GM20431 (cell line): ENCODE measurements at regions not wholly inside any gene's neighbourhood (a gene's known extent, or its start where the extent isn't known, plus 50 kb on each side); places are given as distances from the start of the nearest gene placed in this dataset.
"Not testable (repeated sequence)": the region's sequence is repeated elsewhere in the genome, so short reads cannot be mapped to it uniquely, and the experiment has no call there.

ENCODE experiments used
- in situ Hi-C: fragments of 300-500 bp; cut with MseI, MboI; formaldehyde crosslinking; loops from one replicate; pipeline ENCODE4 v1.15.0; 2020; ENCODE audit warnings: low sequenced_read_pairs; ENCODE audit not compliant: unreplicated experiment

GRCh38 chr14:105981517-105982302 lies 455.3 kb downstream of the TMEM121 start:
- in situ Hi-C loops, result loop anchor here (25.0 kb wide), 1 partner anchor 419 kb away; no protein-coding TSS in a partner anchor

- in situ Hi-C loops, result loop anchor here (25.0 kb wide), 1 partner anchor 420 kb away; no protein-coding TSS in a partner anchor
Measured at GRCh38 chr14:105982664-105983063, 456.3 kb downstream of the TMEM121 start.

GRCh38 chr14:105986894-105987284 lies 460.5 kb downstream of the TMEM121 start:
- in situ Hi-C loops, result loop anchor here (25.0 kb wide), 1 partner anchor 425 kb away; no protein-coding TSS in a partner anchor

- in situ Hi-C loops, result loop anchor here (25.0 kb wide), 1 partner anchor 425 kb away; no protein-coding TSS in a partner anchor
Measured at GRCh38 chr14:105987563-105987962, 461.2 kb downstream of the TMEM121 start.

GRCh38 chr14:105989566-105990302 lies 463.4 kb downstream of the TMEM121 start:
- in situ Hi-C loops, result loop anchor here (25.0 kb wide), 1 partner anchor 427 kb away; no protein-coding TSS in a partner anchor

GRCh38 chr14:105991677-105992076 lies 465.3 kb downstream of the TMEM121 start:
- in situ Hi-C loops, result loop anchor here (25.0 kb wide), 1 partner anchor 429 kb away; no protein-coding TSS in a partner anchor

- in situ Hi-C loops, result loop anchor here (25.0 kb wide), 1 partner anchor 432 kb away; no protein-coding TSS in a partner anchor
Measured at GRCh38 chr14:105993814-105994213, 467.4 kb downstream of the TMEM121 start.

GRCh38 chr14:105995011-105995710 lies 468.8 kb downstream of the TMEM121 start:
- in situ Hi-C loops, result loop anchor here (25.0 kb wide), 1 partner anchor 433 kb away; no protein-coding TSS in a partner anchor

GRCh38 chr14:105998597-105998996 lies 472.2 kb downstream of the TMEM121 start:
- in situ Hi-C loops, result loop anchor here (25.0 kb wide), 1 partner anchor 436 kb away; no protein-coding TSS in a partner anchor

- in situ Hi-C loops, result loop anchor here (25.0 kb wide), 1 partner anchor 437 kb away; no protein-coding TSS in a partner anchor
Measured at GRCh38 chr14:105999361-106000028, 473.1 kb downstream of the TMEM121 start.

GRCh38 chr14:106000029-106000511 lies 473.7 kb downstream of the TMEM121 start:
- in situ Hi-C loops, result not testable (repeated sequence)

- in situ Hi-C loops, result not testable (repeated sequence)
Measured at GRCh38 chr14:106001277-106001676, 474.9 kb downstream of the TMEM121 start.

- in situ Hi-C loops, result no loop called here
Measured at GRCh38 chr14:106003351-106003750, 477.0 kb downstream of the TMEM121 start.

GRCh38 chr14:106004937-106005795 lies 478.8 kb downstream of the TMEM121 start:
- in situ Hi-C loops, result not testable (repeated sequence)

GRCh38 chr14:106006043-106006442 lies 479.7 kb downstream of the TMEM121 start:
- in situ Hi-C loops, result not testable (repeated sequence)

GRCh38 chr14:106006716-106007115 lies 480.3 kb downstream of the TMEM121 start:
- in situ Hi-C loops, result not testable (repeated sequence)

GRCh38 chr14:106010783-106011182 lies 484.4 kb downstream of the TMEM121 start:
- in situ Hi-C loops, result no loop called here

- in situ Hi-C loops, result not testable (repeated sequence)
Measured at GRCh38 chr14:106011631-106012360, 485.4 kb downstream of the TMEM121 start.
